Vagina (tissue), 2 donors: ENCODE measurements at regions not wholly inside any gene's neighbourhood (a gene's known extent, or its start where the extent isn't known, plus 50 kb on each side); places are given as distances from the start of the nearest gene placed in this dataset.
"Not testable (repeated sequence)": the region's sequence is repeated elsewhere in the genome, so short reads cannot be mapped to it uniquely, and the experiment has no call there.

ENCODE experiments used
- DNase-seq, 2 donors: peaks; one replicate each; pipeline ENCODE4 v3.0.0-alpha.2; 2017; ENCODE audit errors: extremely low spot score in 2 of 2
- H3K27ac ChIP-seq: fragments of 200-600 bp; sonication (generic); one replicate; pipeline ENCODE4 v1.5.1; 2019
- H3K27me3 ChIP-seq: fragments of 200-600 bp; sonication (generic); one replicate; pipeline ENCODE4 v1.5.1; 2019
- H3K36me3 ChIP-seq, 2 donors: fragments of 200-600 bp; sonication (generic); one replicate each; pipeline ENCODE4 v1.5.1; 2017 to 2019
- H3K4me1 ChIP-seq: fragments of 200-600 bp; sonication (generic); one replicate; pipeline ENCODE4 v1.5.1; 2019
- H3K4me3 ChIP-seq, 2 donors: fragments of 200-600 bp; sonication (generic); 1 replicate in 1 of 2; 2 replicates in 1 of 2; pipeline ENCODE4 v1.5.1; 2016 to 2019
- H3K9me3 ChIP-seq: fragments of 200-600 bp; sonication (generic); one replicate; pipeline ENCODE4 v1.5.1; 2019
- POLR2A ChIP-seq, 2 donors: fragments of 450-650 bp; IDR thresholded peaks; one replicate each; pipeline ENCODE4 v1.6.1; 2017; ENCODE audit warnings: antibody characterized with exemption in 2 of 2, mild to moderate bottlenecking in 2 of 2, moderate library complexity in 2 of 2
- POLR2AphosphoS5 ChIP-seq, 2 donors: sonication (generic); formaldehyde crosslinking; IDR thresholded peaks; one replicate each; pipeline ENCODE4 v1.9.0; 2017; ENCODE audit warnings: antibody characterized with exemption in 2 of 2, mild to moderate bottlenecking in 2 of 2, low read depth in 1 of 2; ENCODE audit not compliant: insufficient read depth in 1 of 2
- intact Hi-C: fragments of 100-400 bp; cut with DNase I; formaldehyde crosslinking; loops from one replicate; pipeline ENCODE4 v1.15.1; 2023
- TF ChIP-seq, protein P1 (sequence below), 3 experiments: fragments of 450-650 bp in 2 of 3; fragments of 200-600 bp in 1 of 3; sonication (generic) in 1 of 3; IDR thresholded peaks; one replicate each; pipeline ENCODE4 v1.5.1; 2017 to 2019; ENCODE audit warnings: antibody characterized with exemption in 3 of 3, mild to moderate bottlenecking in 2 of 3, moderate library complexity in 2 of 3

DNA sequence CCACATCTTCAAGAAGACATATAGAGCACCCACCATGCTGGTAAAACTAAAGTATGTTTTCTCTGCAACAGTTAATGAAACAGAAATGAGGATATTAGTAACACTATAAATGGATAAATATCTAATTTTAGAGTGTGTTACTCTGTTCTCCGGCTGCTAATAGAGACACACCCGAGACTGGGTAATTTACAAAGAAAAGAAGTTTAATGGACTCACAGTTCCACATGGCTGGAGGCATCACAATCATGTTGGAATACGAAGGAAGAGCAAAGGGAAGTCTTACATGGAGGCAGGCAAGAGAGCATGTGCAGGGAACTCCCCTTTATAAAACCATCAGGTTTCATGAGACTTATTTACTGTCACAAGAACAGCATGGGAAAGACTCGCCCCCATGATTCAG lies 287.2 kb downstream of the SRGAP2C start:
- H3K4me3 ChIP-seq: no peak overlapping the region
- intact Hi-C loops: no loop called here
- H3K27ac ChIP-seq: no peak overlapping the region
- H3K4me1 ChIP-seq: no peaks in the 10 kb centered on the region
- no peaks in the 10 kb centered on the region for H3K27me3 ChIP-seq
- H3K9me3 ChIP-seq: no peaks in the 10 kb centered on the region
- no peak for DNase-seq
- no peaks in the 10 kb centered on the region for H3K36me3 ChIP-seq
- TF ChIP-seq POLR2A (IDR thresholded peaks at IDR 0.05) (no peak), POLR2AphosphoS5 (IDR thresholded peaks at IDR 0.05; ENCODE audit: insufficient read depth in 1 of 2, low read depth in 1 of 2) (no peak)
- TF ChIP-seq, protein P1, sequence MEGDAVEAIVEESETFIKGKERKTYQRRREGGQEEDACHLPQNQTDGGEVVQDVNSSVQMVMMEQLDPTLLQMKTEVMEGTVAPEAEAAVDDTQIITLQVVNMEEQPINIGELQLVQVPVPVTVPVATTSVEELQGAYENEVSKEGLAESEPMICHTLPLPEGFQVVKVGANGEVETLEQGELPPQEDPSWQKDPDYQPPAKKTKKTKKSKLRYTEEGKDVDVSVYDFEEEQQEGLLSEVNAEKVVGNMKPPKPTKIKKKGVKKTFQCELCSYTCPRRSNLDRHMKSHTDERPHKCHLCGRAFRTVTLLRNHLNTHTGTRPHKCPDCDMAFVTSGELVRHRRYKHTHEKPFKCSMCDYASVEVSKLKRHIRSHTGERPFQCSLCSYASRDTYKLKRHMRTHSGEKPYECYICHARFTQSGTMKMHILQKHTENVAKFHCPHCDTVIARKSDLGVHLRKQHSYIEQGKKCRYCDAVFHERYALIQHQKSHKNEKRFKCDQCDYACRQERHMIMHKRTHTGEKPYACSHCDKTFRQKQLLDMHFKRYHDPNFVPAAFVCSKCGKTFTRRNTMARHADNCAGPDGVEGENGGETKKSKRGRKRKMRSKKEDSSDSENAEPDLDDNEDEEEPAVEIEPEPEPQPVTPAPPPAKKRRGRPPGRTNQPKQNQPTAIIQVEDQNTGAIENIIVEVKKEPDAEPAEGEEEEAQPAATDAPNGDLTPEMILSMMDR (IDR thresholded peaks at IDR 0.05): no peak

DNA sequence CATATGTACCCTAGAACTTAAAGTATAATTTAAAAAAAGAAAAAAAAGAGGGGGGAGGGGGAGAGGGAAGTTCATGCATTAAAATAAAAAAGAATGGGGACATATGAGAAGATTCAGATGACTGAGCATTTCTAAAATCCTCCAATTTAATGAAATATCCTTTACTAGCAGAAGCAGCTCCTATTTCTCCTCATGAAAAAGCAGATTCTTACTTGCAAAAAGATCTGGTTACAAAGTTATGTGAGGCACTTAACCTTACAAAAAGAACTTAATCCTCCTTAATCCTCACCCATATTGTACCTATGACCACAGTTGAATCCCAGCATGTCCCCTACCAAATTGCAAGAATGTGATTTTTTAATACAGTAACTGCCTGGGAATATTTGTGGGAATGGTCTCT lies 298.5 kb downstream of the SRGAP2C start:
- TF ChIP-seq POLR2A (IDR thresholded peaks at IDR 0.05): no peak
- TF ChIP-seq, protein P1 (IDR thresholded peaks at IDR 0.05): no peak
- TF ChIP-seq POLR2AphosphoS5 (IDR thresholded peaks at IDR 0.05; ENCODE audit: insufficient read depth in 1 of 2, low read depth in 1 of 2): no peak
- no peaks in the 10 kb centered on the region for H3K9me3 ChIP-seq

DNA sequence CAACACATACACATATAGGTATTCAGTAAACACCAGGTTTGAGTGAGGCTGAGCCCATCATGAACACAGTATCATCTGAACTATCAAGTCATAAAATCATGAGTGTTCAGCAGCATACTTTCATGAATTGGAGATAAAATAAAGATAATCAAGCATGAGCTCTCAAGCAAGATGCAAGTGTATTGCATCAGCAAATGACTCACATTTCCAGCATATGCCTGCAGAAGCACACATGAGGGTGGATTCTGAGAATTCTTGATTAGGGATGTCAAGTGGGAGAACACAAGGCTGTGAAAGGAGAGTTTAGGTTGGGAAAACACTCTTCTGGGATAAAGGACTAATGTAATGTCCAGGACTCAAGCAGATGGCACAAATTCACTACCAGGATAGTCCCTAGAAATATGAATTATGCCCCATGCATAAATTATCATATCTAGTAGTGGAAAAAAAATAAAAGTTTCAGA lies 299.2 kb downstream of the SRGAP2C start:
- no peaks in the 10 kb centered on the region for H3K27me3 ChIP-seq
- DNase-seq: no peak
- no peaks in the 10 kb centered on the region for H3K36me3 ChIP-seq
- no peaks in the 10 kb centered on the region for H3K9me3 ChIP-seq
- TF ChIP-seq POLR2A (IDR thresholded peaks at IDR 0.05) (no peak), POLR2AphosphoS5 (IDR thresholded peaks at IDR 0.05; ENCODE audit: insufficient read depth in 1 of 2, low read depth in 1 of 2) (no peak)
- TF ChIP-seq, protein P1 (IDR thresholded peaks at IDR 0.05): no peak
- H3K4me1 ChIP-seq: no peaks in the 10 kb centered on the region
- no peak overlapping the region for H3K4me3 ChIP-seq
- no peak overlapping the region for H3K27ac ChIP-seq
- intact Hi-C loops: no loop called here

More for the DNA sequence above, 298.5 kb downstream of the SRGAP2C start:
- intact Hi-C loops: no loop called here
- H3K4me1 ChIP-seq: no peaks in the 10 kb centered on the region
- no peak overlapping the region for H3K4me3 ChIP-seq
- H3K36me3 ChIP-seq: no peaks in the 10 kb centered on the region
- no peak overlapping the region for H3K27ac ChIP-seq
- no peaks in the 10 kb centered on the region for H3K27me3 ChIP-seq
- DNase-seq: no peak

DNA sequence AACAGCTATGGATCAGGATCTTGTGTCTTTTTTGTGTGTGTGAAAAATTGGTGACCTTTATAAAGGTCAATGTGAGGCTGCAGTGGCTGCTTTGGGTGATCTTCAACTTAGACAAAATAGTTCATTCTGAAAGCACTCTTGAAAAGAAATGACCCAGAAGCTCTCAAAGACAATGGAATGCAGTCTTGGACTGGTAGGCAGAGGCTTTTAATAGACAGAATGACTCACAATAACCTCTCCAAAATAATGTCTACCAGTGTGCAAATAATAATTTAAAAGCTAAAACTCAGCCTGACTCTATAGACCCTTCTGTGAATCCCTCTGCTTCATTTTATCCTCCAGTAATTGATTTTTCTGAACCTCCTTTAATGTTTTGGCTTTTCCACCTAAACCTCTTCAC lies 310.0 kb downstream of the SRGAP2C start:
- intact Hi-C loops, H3K4me3 ChIP-seq, H3K27me3 ChIP-seq, H3K36me3 ChIP-seq, DNase-seq, H3K27ac ChIP-seq, H3K4me1 ChIP-seq, H3K9me3 ChIP-seq: not testable (repeated sequence)

DNA sequence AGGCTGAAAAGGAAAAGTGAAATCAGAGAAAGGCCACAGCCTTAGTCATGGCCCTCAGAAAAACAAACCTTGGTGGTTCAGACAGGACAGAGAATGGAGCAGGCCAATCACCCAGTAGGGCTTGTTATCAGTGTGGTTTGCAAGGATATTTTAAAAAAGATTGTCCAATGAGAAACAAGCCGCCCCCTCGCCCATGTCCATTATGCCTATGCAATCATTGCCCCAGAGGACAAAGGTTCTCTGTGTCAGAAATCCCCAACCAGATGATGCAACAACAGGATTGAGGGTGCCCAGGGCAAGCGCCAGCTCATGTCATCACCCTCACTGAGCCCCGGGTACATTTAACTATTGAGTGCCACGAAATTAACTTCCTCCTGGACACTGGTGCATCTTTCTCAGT lies 326.7 kb downstream of the SRGAP2C start:
- H3K4me3 ChIP-seq, intact Hi-C loops, H3K36me3 ChIP-seq, DNase-seq, H3K4me1 ChIP-seq, H3K27me3 ChIP-seq, H3K9me3 ChIP-seq, H3K27ac ChIP-seq: not testable (repeated sequence)

DNA sequence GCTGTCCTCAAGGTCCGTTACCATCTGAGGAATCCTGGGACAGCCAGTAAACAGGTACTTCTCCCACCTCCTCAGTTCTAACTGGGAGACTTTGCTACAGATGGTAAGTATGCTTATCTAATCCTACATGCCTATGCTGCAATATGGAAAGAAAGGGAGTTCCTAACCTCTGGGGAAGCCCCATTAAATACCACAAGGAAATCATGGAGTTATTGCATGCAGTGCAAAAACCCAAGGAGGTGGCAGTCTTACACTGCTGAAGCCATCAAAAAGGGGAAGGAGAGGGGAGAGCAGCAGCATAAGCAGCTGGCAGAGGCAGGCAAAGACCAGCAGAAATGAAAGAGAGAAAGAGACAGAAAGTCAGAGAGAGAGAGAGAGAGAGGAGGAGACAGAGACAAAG lies 327.1 kb downstream of the SRGAP2C start:
- H3K4me3 ChIP-seq, H3K4me1 ChIP-seq, intact Hi-C loops, DNase-seq, H3K27me3 ChIP-seq, H3K9me3 ChIP-seq, H3K27ac ChIP-seq, H3K36me3 ChIP-seq: not testable (repeated sequence)

DNA sequence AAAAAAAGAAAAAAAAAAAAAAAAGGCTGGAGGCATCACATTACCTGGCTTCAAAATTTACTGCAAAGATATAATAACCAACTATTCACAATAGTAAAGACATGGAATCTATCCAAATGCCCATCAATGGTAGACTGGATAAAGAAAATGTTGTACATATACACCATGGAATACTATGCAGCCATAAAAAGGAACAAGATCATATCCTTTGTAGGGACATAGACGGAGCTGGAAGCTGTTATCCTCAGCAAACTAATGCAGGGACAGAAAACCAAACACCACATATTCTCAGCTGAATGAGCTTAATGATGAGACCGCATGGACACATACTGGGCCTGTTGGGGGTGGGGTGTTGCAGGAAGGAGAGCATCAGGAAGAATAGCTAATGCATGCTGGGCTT lies 330.5 kb downstream of the SRGAP2C start:
- intact Hi-C loops: no loop called here
- no peak overlapping the region for H3K4me3 ChIP-seq
- no peaks in the 10 kb centered on the region for H3K27me3 ChIP-seq
- DNase-seq: no peak
- H3K4me1 ChIP-seq: peaks cover 7% of the 10 kb centered on the region
- no peaks in the 10 kb centered on the region for H3K9me3 ChIP-seq
- TF ChIP-seq POLR2AphosphoS5 (IDR thresholded peaks at IDR 0.05; ENCODE audit: insufficient read depth in 1 of 2, low read depth in 1 of 2) (no peak), POLR2A (IDR thresholded peaks at IDR 0.05) (no peak)
- TF ChIP-seq, protein P1 (IDR thresholded peaks at IDR 0.05): no peak
- H3K36me3 ChIP-seq: no peaks in the 10 kb centered on the region
- H3K27ac ChIP-seq: no peak overlapping the region
